A172 (cell line): ENCODE measurements at regions not wholly inside any gene's neighbourhood (a gene's known extent, or its start where the extent isn't known, plus 50 kb on each side); places are given as distances from the start of the nearest gene placed in this dataset.
A peak's percentile ranks its signal among the peaks of the same experiment; 100 is the strongest.
"Not testable (repeated sequence)": the region's sequence is repeated elsewhere in the genome, so short reads cannot be mapped to it uniquely, and the experiment has no call there.

Experiments used
- DNase-seq: peaks from one replicate; pipeline ENCODE4 v3.0.0-alpha.2; 2015; ENCODE audit warnings: low spot score

DNA sequence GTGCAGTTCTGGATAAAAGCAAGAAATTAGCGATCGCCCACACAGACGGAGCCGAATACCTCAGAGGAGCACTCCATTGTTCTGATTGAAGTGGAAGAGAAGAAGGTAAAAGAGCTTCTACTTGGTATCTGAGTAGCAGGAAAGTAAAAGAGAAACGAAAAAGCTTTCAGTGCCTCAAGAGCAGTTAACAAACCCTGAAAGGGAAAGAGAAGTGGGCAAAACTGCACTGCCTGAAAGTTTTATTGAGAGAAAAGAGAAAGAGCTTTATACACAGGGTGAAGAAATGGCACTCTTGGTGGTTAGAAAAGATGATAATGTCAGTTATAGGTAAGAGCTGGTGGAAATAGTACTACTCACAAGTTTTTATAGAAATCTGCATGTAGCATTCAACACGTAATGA lies 192.8 kb downstream of the CDCA7 start:
- no peak for DNase-seq

DNA sequence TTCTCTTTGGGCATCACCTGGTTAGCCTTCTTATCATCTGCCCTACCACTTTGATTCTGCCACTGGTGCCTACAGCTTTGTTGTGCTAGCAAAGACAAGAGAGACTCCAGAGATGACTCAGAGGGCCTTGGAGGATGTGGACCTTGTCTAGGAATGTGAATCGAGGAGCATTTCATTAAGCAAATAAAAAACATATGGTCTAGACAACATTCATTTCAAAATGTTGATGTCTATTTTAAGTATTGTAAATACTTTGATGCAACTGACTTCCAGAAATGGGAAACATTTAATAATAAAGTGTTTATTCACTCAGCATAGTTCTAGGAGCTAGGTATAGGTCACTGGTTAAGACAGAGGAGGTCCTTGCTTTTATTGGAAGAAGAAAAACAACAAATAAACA lies 195.5 kb downstream of the CDCA7 start:
- DNase-seq: peak; percentile 15

DNA sequence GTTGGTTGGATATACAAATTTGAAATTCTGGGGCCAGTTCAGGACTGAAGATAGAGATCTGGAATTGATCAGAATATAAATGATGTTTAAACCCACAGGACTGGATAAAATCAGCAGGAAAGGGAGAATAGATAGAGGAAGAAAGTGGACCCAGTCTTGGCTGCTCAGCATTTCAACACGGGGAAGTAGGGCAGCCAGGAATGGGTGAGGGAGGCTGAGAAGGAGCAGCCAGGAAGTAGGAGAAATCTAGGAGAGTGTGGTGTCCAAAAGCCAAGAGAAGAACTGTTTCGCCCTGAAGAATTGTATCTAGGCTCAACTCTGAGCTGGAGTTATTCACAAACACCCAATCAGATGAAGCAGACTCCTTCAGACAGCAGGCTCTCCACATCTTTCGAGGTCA lies 197.9 kb downstream of the CDCA7 start:
- no peak for DNase-seq

DNA sequence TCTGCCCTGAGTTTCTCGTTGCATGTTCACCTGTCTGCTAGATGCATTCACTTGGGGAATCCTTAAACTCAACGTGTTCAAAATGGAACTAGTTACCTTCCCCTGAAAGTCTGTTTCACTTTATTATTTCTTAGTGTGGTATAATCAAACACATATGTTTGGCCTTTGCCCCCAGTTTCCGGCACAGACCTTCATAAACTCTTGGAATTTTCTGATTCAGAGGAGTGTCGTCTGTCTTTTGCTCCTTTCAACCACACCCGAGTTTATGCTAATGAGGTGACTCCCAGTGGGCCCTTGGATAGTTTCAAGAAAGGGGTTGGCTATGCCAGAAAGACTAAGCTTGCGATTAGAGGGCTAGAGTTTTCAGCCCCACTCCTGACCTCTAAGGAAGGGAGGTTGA lies 198.9 kb downstream of the CDCA7 start:
- no peak for DNase-seq

DNA sequence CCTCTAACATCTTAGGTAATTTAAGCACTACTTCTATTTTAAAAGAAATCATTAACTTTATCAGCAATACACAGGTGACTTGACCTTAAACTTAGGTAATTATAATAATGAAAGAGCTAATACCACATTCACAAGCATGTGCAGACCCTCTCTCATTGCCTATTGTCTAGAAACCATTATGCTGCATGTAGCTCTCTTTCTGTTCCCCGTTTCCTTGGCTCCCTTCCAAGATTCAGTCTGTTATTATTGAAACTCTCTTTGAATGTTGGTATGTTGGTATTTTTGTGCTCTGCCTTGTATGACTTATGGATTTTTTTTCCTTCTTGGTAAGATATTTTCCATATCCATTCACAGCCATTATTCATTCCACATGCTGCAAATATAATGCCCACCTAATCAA lies 201.2 kb downstream of the CDCA7 start:
- DNase-seq: no peak

DNA sequence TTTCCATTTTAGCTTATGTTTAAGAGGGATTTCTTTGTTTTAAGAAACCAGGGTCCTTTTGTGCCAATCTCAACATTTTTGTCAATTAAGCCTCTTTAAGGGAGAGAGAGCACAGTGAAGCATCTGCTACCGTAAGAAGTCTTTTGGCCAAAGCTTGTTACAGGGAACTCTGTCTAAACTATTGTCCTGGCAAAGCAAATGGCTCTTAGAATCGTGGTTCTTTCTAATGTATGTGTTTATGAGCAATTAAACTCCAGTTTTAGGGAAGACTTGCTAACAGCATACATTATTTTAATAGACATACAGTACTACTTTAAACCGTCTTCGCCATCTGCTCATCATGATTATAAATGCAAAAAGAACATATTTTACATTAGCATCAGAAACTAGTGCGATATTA lies 202.1 kb downstream of the CDCA7 start:
- DNase-seq: no peak

DNA sequence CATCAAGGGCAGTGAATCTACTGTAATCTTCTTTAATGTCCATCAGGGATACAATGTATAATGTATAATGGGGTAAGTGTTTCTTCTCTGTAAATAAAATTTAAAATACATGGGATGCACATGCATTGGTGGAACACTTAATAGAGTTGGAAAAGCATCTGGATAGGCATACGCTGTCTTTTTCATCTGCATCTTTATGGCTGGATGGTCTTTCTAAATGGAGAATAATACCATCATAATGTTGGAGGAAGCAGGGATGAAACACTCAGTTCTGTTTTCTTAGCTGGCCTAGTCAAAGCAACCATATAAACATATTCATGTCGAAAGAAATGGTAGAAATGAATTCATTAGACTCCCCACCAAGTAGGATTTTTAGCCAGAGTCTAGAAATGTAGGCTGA lies 202.8 kb downstream of the CDCA7 start:
- no peak for DNase-seq

DNA sequence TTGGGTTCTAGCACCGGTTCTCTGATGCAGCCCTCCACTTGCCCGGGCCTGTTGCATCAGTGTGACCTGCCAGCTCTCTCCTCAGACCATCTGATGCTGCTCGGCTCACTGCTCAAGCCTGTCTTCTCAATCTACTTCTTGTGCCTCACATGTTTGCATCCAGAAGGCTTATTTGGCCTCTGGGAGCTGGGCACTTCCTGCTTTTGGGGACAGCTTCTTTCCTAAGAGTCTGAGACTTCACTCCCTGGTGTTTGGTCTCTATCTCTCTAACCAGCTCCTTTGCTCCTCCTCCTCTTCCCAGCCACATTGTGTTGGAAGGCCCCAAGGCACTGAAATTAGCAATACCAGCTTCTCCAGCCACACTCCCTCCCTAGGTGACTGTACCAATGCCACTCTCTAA lies 212.8 kb downstream of the CDCA7 start:
- DNase-seq: no peak

DNA sequence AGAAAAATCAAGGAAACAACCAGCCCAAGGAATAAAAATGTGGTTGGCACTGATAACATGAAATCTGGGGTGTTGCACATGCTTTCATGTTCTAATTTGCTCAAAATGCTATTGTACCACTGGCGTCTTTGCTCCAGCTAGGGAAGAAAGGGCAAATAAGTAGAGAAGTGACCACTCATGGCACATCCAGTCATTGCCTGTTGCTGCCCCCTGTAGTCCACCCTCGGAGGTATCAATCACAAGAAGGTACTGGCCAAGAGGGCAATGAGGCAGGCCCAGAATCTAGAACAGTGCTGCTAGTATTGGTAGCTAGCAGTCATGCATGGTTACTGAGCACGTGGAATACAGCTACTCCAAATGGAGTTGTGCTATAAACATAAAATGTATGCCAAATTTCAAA lies 213.4 kb downstream of the CDCA7 start:
- DNase-seq: peak; percentile 28

DNA sequence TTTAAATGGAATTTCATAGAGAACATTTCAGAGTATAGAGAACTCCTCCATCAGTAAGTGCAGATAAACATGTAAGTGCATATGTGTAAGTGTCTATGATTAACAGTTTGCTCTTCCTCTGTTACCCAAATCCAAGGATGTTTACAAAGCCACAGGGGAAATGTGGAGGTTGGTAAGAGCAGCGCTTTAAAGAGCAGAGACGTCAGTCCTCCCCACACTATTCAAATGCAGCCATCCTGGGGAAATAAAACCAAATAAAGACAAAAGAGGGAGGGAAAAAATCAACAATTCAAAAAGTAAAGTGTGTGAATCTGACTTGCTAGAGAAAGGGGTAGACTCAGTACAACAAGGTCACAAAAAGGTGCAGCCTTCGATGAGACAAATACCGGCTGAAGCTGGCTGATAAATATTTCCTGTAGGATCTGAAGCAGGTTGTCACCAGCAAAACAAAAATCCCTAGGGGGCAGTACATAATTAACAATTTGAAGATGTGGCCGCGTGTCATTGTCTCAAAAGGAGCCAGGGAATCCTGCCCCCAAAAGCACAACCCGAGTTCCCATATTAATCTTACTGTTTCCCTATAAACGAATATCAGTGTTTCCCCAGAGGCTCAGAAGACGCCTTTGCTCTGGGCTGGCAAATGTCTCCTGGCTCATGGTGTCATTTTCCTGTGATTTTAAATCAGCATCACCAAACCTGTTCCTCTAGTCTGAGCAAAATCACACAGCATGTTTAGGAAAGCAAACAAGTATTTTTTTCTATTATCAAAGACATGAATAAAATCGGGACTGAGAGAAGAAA lies 216.5 kb downstream of the CDCA7 start:
- peak; percentile 55 for DNase-seq

DNA sequence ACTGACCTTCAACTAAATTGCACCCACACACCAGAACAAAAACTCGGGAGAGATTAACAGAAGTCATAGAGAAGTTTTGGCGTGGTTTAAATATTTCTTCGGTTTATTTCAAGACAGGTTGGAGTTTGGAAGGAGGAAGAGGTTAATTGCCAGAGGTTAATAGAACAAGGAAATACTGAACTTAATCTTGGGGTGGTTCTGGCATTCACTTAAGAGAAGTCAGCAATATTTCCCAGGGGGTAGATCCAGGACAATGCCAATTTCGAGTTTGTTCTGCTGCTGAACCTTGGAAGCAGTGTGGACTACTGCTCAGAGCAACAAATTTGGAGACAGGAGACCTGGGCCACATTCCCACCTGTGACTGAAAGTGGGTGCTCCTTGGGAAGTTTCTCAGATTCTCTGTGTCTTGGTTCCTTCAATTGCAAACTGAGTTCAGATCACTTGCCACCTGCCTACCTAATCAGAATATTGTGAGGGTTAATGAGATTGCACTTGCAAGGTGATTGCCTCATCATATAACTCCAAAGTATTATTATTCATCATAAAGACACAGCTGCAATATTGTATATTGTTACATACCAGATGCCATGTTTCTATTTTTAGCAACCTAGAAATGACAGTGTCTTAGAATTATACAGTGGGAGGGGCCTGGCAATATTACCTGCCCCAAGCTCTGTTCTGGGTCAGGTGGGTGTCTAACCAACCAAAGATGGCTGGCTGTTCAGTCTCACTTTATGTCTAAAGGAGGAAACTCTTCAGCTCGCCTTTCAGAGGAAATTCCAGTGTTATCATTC lies 217.4 kb downstream of the CDCA7 start:
- no peak for DNase-seq

DNA sequence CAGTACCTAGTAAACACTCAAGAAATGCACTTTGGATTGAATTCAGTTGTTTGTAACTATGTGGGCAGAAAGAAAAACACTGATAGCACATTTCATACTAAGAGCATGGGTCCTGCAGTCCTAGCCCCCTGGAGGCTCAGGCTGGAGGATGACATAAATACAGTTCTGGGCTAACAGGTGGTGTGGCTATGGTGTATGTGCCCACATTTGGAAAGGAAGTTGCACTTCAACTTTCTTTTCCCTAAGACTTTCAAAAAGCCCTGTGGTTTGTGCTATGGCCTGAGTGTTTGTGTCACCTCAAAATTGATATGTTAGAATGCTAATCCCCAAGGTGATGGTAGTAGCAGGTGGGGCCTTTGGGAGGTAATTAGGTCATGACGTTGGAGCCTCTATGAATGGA lies 218.2 kb downstream of the CDCA7 start:
- no peak for DNase-seq

DNA sequence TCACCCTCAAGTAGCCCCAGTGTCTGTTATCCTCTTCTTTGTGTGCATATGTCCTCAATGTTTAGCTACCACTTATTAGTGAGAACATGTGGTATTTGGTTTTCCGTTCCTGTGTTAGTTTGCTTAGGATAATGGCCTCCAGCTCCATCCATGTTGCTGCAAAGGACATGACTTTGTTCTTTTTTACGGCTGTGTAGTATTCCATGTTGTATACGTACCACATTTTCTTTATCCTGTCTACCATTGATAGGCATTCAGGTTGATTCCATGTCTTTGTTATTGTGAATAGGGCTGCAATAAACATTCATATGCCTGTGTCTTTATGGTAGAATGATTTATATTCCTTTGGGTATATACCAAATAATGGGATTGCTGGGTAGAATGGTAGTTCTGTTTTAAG lies 219.1 kb downstream of the CDCA7 start:
- DNase-seq: not testable (repeated sequence)

DNA sequence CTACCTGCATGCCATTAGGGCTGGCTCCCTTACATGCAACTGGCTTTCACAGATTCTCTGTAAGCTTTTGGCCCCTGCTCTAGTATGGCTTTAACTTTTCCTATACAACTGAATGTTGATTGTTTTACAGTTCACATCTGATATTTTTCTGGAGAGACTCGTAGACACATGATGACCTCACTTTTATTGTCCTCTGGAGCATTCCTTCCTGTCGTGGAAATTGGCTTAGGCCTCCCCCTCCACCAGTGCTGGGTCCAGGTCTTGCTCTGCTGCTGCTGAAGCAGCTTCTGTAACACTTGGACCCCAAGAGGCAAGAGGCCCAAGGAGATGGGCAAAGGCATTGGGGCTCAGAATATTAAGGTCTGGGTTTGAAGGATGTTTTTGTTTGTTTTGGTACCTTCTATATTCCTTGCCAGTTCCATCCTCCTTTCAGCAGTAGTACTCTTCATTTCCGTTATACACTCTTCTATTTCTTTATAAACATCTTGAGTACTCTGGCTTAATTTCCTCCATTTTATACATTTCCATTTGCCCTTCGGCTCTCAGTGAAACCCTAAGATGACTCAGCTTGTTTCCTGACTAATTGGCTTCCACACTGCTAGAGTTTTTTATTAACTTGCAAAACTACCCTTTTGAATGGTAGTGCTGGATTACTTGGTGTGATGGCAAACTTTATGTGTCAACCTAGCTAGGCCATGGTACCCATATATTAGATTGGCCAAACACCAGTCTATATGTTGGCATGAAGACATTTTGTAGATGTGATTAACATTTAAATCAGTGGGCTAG lies 219.8 kb downstream of the CDCA7 start:
- peak; percentile 35 for DNase-seq

DNA sequence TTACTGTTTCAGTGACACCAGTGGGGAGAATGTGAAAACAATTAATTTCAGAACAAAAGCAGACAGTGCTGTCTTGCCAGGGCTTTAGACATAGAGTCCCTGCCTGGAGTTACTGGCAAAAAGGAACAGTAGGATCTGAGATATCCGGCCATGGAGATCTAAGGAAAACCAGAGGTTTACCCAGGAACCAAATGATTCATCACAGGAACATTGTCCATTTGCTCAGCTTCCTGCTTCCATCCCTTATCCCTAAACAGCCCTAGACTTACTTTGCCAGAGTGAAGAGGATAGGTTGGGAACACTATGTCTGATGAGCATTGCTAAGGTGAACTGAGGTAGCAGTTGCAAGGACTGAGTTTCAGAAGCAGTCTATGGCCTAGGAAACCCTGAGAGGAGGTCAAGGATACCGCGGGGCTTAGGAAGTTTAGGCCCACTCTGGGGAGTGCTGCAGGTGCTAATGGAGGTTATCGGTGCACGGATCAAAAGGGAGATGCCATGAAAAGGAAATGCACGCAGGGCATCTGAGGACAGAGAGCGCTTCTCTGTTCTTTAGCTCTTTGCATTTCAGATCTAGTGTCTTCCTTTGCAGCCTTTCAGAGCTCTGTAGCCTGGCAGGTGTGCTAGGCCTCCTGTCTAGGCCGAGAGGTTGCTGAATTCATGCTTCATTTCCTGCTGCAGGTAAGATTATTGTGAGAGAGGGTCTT lies 223.9 kb downstream of the CDCA7 start:
- DNase-seq: no peak

DNA sequence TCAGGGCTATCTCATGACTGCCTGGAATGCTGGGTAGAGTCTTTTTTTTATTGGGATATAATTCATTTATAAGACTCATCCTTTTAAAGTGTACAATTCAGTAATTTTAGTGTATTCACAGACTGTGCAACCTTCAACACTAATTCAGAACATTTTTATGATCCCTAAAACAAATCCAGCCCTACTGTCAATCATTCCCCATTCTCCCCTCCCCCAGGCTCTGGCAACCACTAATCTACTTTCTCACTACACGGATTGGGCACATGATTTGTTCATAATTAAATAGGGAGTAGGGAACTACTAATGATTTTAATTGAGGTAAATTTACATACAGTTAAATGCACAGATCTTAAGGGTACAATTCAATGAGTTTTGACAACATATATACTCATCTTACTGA lies 225.7 kb downstream of the CDCA7 start:
- DNase-seq: no peak

DNA sequence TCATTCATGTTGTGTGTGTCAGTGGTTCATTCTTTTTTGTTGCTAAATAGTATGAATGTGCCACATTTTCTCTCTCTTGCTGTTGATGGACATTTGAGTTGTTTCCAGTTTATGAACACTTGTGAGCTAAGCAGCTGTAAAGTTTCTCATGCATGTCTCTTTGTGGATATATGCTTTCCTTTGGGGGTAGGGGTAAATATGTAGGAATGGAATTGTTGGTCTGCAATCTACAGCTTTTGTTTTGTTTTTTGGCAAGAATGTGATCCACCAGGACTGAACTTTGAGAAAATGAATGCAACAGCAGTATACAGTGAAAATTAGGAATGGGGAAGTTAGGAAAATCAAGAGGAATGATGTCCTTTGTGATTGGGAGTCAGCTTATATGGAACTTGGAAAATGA lies 226.3 kb downstream of the CDCA7 start:
- no peak for DNase-seq

DNA sequence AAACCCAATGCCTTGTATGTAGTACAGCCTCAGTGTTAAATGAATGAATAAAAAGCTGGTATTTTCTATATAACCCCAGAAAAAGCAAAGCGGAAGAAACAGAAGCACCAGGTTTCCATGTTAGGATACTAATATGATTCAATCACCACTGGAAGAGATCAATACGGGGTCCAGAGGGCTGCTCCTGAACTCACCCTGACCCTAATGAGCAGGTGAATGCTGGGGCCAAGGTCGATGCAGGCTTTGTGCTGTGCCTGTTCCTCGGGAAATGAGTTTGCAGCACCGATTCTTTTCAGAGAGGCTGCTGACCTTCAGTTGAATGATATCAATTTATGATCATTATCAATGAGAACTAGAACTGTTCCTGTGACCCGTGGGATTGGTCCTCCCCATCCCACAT lies 228.5 kb downstream of the CDCA7 start:
- no peak for DNase-seq

DNA sequence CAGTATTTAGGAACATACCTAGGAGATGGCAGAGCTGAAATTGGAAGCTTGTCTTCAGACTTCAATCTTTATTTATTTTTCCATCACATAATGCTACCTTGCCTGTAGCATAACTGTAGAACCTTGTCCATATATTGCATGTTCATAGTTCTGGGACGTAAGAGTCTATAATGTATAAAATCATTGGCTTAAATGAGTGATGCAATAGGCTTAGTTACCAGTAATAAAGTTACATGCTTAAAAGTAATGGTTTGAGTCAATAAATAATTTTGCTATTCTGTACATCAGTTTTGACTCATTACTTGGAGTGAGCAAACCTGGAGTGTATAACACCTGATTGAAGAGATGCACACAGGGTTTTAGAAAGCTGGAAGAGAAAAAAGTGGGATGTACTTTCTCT lies 229.3 kb downstream of the CDCA7 start:
- DNase-seq: no peak

DNA sequence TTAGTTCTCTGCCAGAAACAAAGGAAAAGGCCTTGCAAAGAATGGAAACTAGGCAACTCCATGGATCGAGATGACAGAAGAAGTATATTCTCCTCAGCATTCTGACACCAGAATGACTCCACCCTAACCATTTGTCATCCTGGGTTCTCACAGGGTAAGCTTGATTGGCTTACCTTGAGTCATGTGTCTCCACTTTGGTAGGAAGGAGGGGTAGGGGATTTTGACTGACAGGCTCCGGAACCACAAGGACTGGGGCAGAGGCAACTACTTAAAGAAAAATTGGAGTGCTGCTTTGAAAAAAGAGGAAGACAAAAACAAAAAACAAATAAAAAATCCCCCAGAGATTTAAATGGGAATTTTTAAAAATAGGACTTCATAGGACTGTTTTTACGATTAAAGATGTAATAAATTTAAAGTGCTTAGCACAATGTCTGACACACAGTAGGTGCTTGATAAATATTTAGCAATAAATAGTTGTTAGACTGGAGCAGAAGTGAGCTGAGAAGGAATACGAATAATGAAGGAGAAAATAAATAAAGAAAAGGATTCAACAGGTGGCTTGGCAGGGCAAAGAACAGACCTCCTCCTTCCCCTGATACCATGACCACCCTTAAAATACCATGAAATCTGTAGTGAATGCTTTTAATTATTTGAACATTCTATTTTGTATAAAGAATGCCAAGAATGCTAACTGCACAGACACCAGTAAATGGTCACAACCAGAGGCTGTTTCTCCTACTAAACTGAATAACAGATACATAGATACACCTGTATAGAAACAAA lies 230.2 kb downstream of the CDCA7 start:
- DNase-seq: peak; percentile 16

DNA sequence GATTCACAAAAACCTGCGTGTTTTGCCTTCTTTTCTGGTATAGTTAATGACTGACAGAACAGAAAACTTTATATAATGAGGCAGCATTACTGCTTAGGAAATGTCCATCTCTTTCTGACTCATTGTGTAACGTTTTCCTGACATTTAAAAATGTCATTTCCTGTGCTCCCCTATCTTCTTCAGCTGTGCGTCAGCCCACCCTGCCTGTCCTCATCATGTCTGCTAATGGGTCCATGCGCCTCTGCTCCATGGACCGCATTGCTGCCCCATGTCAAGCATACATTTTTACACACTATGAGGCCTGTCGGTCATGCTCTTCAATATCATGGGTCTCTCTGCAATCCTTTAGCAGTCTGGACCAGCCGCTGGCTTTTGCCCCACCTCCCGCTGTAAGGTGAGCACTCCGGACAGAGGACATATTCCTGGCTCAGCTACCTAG lies 234.3 kb downstream of the CDCA7 start:
- peak; percentile 37 for DNase-seq
